KMS-11 (cell line): ENCODE measurements at regions not wholly inside any gene's neighbourhood (a gene's known extent, or its start where the extent isn't known, plus 50 kb on each side); places are given as distances from the start of the nearest gene placed in this dataset.

ENCODE experiments used
- H2AFZ ChIP-seq: fragments of 200-600 bp; sonication (generic); 2 replicates; pipeline ENCODE4 v1.6.1; 2016; ENCODE audit warnings: antibody characterized with exemption, mixed run types, low read depth
- H3K27ac ChIP-seq: fragments of 200-600 bp; sonication (generic); 2 replicates; pipeline ENCODE4 v1.6.1; 2016; ENCODE audit warnings: mild to moderate bottlenecking, mixed run types
- H3K27me3 ChIP-seq: fragments of 200-600 bp; sonication (generic); 2 replicates; pipeline ENCODE4 v1.6.1; 2017; ENCODE audit warnings: mild to moderate bottlenecking, low read depth, mixed run types, moderate library complexity; ENCODE audit not compliant: insufficient read depth
- H3K36me3 ChIP-seq: fragments of 200-600 bp; sonication (generic); 2 replicates; pipeline ENCODE4 v1.6.1; 2017; ENCODE audit warnings: mild to moderate bottlenecking, mixed run types; ENCODE audit not compliant: insufficient read depth
- H3K4me1 ChIP-seq: fragments of 200-600 bp; sonication (generic); 2 replicates; pipeline ENCODE4 v1.6.1; 2016; ENCODE audit warnings: mild to moderate bottlenecking, low read depth, mixed run types; ENCODE audit not compliant: poor library complexity, severe bottlenecking
- H3K4me2 ChIP-seq: fragments of 200-600 bp; sonication (generic); 2 replicates; pipeline ENCODE4 v1.7.0; 2016; ENCODE audit warnings: mild to moderate bottlenecking, mixed run types
- H3K4me3 ChIP-seq: fragments of 200-600 bp; sonication (generic); IDR thresholded peaks from 2 replicates; pipeline ENCODE4 v1.6.1; 2017; ENCODE audit warnings: low read depth, low read length, mixed read lengths; ENCODE audit not compliant: insufficient read depth
- H3K79me2 ChIP-seq: fragments of 200-600 bp; sonication (generic); 2 replicates; pipeline ENCODE4 v1.6.1; 2016; ENCODE audit warnings: low read depth, mixed run types; ENCODE audit not compliant: insufficient read depth
- H3K9ac ChIP-seq: fragments of 200-600 bp; sonication (generic); 2 replicates; pipeline ENCODE4 v1.6.1; 2016; ENCODE audit warnings: mild to moderate bottlenecking, mixed run types
- H4K20me1 ChIP-seq: fragments of 200-600 bp; sonication (generic); 2 replicates; pipeline ENCODE4 v1.6.1; 2016; ENCODE audit warnings: mild to moderate bottlenecking, mixed run types; ENCODE audit not compliant: insufficient read depth
- TF ChIP-seq, protein P1 (sequence below): fragments of 200-600 bp; sonication (generic); conservative IDR thresholded peaks from 2 replicates; pipeline ENCODE4 v1.6.1; 2017; ENCODE audit warnings: low read depth, mild to moderate bottlenecking, antibody characterized with exemption, low read length, moderate library complexity, mixed read lengths

DNA sequence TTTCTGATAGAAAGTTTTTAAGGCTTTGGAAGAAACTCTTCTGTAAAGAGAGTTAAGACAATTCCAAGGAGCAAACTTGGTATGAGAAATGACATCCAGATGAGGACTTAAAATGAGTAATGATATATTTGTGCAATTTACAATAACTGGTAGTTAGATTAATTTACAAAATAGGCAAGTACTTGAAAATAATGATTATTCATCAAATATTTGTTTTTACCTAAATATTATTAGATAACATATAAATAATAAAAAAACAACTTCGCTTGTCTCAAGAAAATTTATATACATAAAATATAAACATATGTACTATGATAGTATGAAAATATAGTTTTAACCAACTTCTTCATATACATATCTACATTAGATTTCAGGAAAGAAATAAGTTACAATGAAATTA is 478.5 kb downstream of the TRIB2 start:
- TF ChIP-seq, protein P1, sequence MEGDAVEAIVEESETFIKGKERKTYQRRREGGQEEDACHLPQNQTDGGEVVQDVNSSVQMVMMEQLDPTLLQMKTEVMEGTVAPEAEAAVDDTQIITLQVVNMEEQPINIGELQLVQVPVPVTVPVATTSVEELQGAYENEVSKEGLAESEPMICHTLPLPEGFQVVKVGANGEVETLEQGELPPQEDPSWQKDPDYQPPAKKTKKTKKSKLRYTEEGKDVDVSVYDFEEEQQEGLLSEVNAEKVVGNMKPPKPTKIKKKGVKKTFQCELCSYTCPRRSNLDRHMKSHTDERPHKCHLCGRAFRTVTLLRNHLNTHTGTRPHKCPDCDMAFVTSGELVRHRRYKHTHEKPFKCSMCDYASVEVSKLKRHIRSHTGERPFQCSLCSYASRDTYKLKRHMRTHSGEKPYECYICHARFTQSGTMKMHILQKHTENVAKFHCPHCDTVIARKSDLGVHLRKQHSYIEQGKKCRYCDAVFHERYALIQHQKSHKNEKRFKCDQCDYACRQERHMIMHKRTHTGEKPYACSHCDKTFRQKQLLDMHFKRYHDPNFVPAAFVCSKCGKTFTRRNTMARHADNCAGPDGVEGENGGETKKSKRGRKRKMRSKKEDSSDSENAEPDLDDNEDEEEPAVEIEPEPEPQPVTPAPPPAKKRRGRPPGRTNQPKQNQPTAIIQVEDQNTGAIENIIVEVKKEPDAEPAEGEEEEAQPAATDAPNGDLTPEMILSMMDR, result no peak
- Histone ChIP-seq H3K27ac (no peak overlapping the region), H3K4me2 (no peak overlapping the region), H3K27me3 (no peaks in the 10 kb centered on the region), H3K4me1 (peaks cover 11% of the 10 kb centered on the region), H3K4me3 (no peak overlapping the region), H3K79me2 (no peaks in the 10 kb centered on the region), H4K20me1 (no peaks in the 10 kb centered on the region), H3K9ac (no peak overlapping the region), H2AFZ (no peak overlapping the region), H3K36me3 (no peaks in the 10 kb centered on the region)

DNA sequence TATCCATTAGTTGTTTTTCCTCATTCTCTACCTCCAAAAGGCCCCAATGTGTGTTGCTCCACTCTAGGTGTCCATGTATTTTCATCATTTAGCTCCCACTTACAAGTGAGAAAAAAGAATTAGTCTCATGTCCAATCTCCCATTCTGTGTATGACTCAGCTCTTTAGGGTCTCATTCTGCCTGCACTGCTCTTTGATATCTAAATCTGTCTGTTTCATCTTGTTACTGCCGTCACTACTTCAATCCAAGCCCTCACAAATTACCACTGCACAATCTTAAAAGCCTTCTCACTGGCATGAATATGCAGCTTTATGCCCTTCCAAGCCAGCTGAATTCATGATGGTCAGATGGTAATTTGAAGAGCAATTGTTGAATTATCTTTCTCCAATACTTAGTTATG is 480.5 kb downstream of the TRIB2 start:
- TF ChIP-seq, protein P1, result no peak
- Histone ChIP-seq H3K27ac (no peak overlapping the region), H3K79me2 (no peaks in the 10 kb centered on the region), H3K36me3 (no peaks in the 10 kb centered on the region), H3K9ac (no peak overlapping the region), H3K4me3 (no peak overlapping the region), H4K20me1 (no peaks in the 10 kb centered on the region), H3K4me1 (peaks cover 11% of the 10 kb centered on the region), H3K27me3 (no peaks in the 10 kb centered on the region), H2AFZ (no peak overlapping the region), H3K4me2 (no peak overlapping the region)

DNA sequence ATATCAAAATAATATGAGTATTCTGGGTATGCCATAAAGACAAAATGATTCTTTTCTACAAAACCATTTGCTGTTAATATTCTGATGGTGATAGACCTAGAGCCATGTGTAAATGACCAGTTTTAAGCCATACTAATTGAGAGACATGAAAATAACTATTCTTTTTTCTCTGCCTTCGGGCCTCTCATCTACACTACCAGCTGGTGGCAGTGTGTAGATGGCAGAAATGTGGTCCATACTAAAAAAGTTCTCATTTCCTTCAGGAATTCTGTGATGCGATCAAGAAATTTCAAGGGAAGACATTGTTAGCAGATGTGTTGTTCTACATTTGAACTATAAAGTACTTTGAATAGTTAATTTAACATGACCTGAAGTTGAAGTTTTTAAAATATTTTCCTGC is 485.2 kb downstream of the TRIB2 start:
- no peaks in the 10 kb centered on the region for H3K36me3 ChIP-seq
- no peak overlapping the region for H3K4me3 ChIP-seq
- TF ChIP-seq, protein P1, result no peak
- H3K4me2 ChIP-seq, result no peak overlapping the region
- no peak overlapping the region for H3K9ac ChIP-seq
- no peaks in the 10 kb centered on the region for H4K20me1 ChIP-seq
- no peaks in the 10 kb centered on the region for H3K27me3 ChIP-seq
- H3K4me1 ChIP-seq, result no peaks in the 10 kb centered on the region
- H2AFZ ChIP-seq, result no peak overlapping the region
- H3K79me2 ChIP-seq, result no peaks in the 10 kb centered on the region
- H3K27ac ChIP-seq, result no peak overlapping the region

GRCh38 chr2:13212115-13212514 is 495.4 kb downstream of the TRIB2 start:
- no peaks in the 10 kb centered on the region for H3K36me3 ChIP-seq
- no peak overlapping the region for H2AFZ ChIP-seq
- no peak overlapping the region for H3K4me3 ChIP-seq
- H3K4me2 ChIP-seq, result no peak overlapping the region
- H3K27ac ChIP-seq, result no peak overlapping the region
- H3K4me1 ChIP-seq, result no peaks in the 10 kb centered on the region
- no peak overlapping the region for H3K9ac ChIP-seq
- no peaks in the 10 kb centered on the region for H4K20me1 ChIP-seq
- H3K27me3 ChIP-seq, result no peaks in the 10 kb centered on the region
- no peaks in the 10 kb centered on the region for H3K79me2 ChIP-seq
- TF ChIP-seq, protein P1, result no peak
